CD4-positive, alpha-beta T cell (primary cell): ENCODE measurements at regions not wholly inside any gene's neighbourhood (a gene's known extent, or its start where the extent isn't known, plus 50 kb on each side); places are given as distances from the start of the nearest gene placed in this dataset.

Source experiments
- ATAC-seq: fragments of 200-7000 bp; cut with Tn5 transposase; one replicate; pipeline ENCODE4 v1.10.0; 2022; ENCODE audit warnings: mild to moderate bottlenecking; ENCODE audit not compliant: poor library complexity
- CTCF ChIA-PET: fragments of 350-600 bp; sonication (Branson Sonifier 250); formaldehyde crosslinking; loops from one replicate; lab custom pipeline; 2021; ENCODE audit warnings: antibody characterized with exemption, inconsistent platforms; lab: Charles Lee
- POLR2A ChIA-PET: fragments of 350-600 bp; sonication (Branson Sonifier 250); formaldehyde crosslinking; loops from one replicate; lab custom pipeline; 2021; ENCODE audit warnings: antibody characterized with exemption, inconsistent platforms; lab: Charles Lee
- DNase-seq, 14 experiments: peaks; one replicate each; pipeline ENCODE4 v3.0.0-alpha.2; 2013 to 2020; ENCODE audit warnings: mixed read lengths in 2 of 14
- H3K27ac ChIP-seq, 2 donors: one replicate each; pipeline versions ENCODE4 v1.5.1 to v1.7.0; 2013; ENCODE audit warnings: low read length in 2 of 2, low read depth in 1 of 2, mild to moderate bottlenecking in 1 of 2
- H3K27me3 ChIP-seq, 2 experiments: 1 replicate in 1 of 2; 2 replicates in 1 of 2; pipeline versions ENCODE4 v1.6.1 to v1.7.0; 2013; ENCODE audit warnings: low read length in 2 of 2, control low read depth in 1 of 2, mild to moderate bottlenecking in 1 of 2, moderate library complexity in 1 of 2; ENCODE audit not compliant: insufficient read depth in 2 of 2, control insufficient read depth in 1 of 2
- H3K36me3 ChIP-seq: one replicate; pipeline ENCODE4 v1.6.1; 2013; ENCODE audit warnings: low read length, control low read depth; ENCODE audit not compliant: insufficient read depth
- H3K4me1 ChIP-seq: one replicate; pipeline ENCODE4 v1.6.1; 2013; ENCODE audit warnings: low read length, control low read depth; ENCODE audit not compliant: insufficient read depth
- H3K4me3 ChIP-seq: one replicate; pipeline ENCODE4 v1.5.1; 2013; ENCODE audit warnings: mild to moderate bottlenecking, low read length, moderate library complexity
- H3K9me3 ChIP-seq, 2 experiments: 1 replicate in 1 of 2; 2 replicates in 1 of 2; pipeline versions ENCODE4 v1.6.1 to v1.7.0; 2013; ENCODE audit warnings: low read length in 2 of 2, mild to moderate bottlenecking in 2 of 2, control low read depth in 1 of 2, moderate library complexity in 1 of 2; ENCODE audit not compliant: control insufficient read depth in 1 of 2, insufficient read depth in 1 of 2
- H3K27ac Mint-ChIP-seq: one replicate; pipeline ENCODE4 v1.8.0; 2020; ENCODE audit warnings: mixed read lengths
- H3K27me3 Mint-ChIP-seq: one replicate; pipeline ENCODE4 v1.8.0; 2021; ENCODE audit warnings: mixed read lengths
- H3K36me3 Mint-ChIP-seq: one replicate; pipeline ENCODE4 v1.8.0; 2021; ENCODE audit warnings: low read depth, mixed read lengths
- H3K4me1 Mint-ChIP-seq: one replicate; pipeline ENCODE4 v1.8.0; 2021; ENCODE audit warnings: low read depth, mixed read lengths
- H3K4me3 Mint-ChIP-seq: one replicate; pipeline ENCODE4 v1.8.0; 2020; ENCODE audit warnings: mild to moderate bottlenecking, mixed read lengths
- H3K9me3 Mint-ChIP-seq: one replicate; pipeline ENCODE4 v1.8.0; 2020; ENCODE audit warnings: mixed read lengths
- intact Hi-C, 2 experiments: fragments of 100-400 bp; cut with DNase I in 1 of 2; cut with micrococcal nuclease in 1 of 2; formaldehyde crosslinking; loops; one replicate each; pipeline versions ENCODE4 v1.15.1 to v1.9.0; 2023 to 2025; cut with DNase I, micrococcal nuclease
- TF ChIP-seq, protein P1 (sequence below): fragments of 200-600 bp; IDR thresholded peaks from one replicate; pipeline ENCODE4 v1.8.0; 2022; ENCODE audit warnings: antibody characterized with exemption, mild to moderate bottlenecking

DNA sequence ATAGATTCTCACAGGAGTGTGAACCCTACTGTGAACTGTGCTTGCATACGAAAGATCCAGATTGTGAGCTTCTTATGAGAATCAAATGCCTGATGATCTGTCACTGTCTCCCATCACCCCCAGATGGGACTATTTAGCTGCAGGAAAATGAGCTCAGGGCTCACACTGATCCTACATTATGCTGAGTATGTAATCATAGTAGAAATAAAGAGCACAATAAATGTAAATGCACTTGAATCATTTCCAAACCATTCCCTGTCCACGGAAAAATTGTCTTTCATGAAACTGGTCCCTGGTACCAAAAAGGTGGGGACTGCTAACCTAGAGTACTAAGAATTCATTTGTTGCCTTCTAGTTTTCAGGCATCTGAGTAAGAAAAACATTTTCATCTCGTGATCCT is 1215.8 kb upstream of the TMEM132C start:
- ATAC-seq = no peak
- Histone ChIP-seq H3K4me1 (no peaks in the 10 kb centered on the region), H3K27ac (no peak overlapping the region), H3K36me3 (no peaks in the 10 kb centered on the region), H3K9me3 (no peaks in the 10 kb centered on the region), H3K4me3 (no peak overlapping the region), H3K27me3 (no peaks in the 10 kb centered on the region)
- H3K4me3 Mint-ChIP-seq = no peak overlapping the region
- ChIA-PET CTCF (no interaction called here), POLR2A (no interaction called here)
- H3K27ac Mint-ChIP-seq = no peak overlapping the region
- intact Hi-C loops = no loop called here
- TF ChIP-seq, protein P1, sequence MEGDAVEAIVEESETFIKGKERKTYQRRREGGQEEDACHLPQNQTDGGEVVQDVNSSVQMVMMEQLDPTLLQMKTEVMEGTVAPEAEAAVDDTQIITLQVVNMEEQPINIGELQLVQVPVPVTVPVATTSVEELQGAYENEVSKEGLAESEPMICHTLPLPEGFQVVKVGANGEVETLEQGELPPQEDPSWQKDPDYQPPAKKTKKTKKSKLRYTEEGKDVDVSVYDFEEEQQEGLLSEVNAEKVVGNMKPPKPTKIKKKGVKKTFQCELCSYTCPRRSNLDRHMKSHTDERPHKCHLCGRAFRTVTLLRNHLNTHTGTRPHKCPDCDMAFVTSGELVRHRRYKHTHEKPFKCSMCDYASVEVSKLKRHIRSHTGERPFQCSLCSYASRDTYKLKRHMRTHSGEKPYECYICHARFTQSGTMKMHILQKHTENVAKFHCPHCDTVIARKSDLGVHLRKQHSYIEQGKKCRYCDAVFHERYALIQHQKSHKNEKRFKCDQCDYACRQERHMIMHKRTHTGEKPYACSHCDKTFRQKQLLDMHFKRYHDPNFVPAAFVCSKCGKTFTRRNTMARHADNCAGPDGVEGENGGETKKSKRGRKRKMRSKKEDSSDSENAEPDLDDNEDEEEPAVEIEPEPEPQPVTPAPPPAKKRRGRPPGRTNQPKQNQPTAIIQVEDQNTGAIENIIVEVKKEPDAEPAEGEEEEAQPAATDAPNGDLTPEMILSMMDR = no peak
- no peaks in the 10 kb centered on the region for H3K27me3 Mint-ChIP-seq
- H3K4me1 Mint-ChIP-seq = no peaks in the 10 kb centered on the region
- peaks cover 2% of the 10 kb centered on the region for H3K9me3 Mint-ChIP-seq
- no peak for DNase-seq
- no peaks in the 10 kb centered on the region for H3K36me3 Mint-ChIP-seq

DNA sequence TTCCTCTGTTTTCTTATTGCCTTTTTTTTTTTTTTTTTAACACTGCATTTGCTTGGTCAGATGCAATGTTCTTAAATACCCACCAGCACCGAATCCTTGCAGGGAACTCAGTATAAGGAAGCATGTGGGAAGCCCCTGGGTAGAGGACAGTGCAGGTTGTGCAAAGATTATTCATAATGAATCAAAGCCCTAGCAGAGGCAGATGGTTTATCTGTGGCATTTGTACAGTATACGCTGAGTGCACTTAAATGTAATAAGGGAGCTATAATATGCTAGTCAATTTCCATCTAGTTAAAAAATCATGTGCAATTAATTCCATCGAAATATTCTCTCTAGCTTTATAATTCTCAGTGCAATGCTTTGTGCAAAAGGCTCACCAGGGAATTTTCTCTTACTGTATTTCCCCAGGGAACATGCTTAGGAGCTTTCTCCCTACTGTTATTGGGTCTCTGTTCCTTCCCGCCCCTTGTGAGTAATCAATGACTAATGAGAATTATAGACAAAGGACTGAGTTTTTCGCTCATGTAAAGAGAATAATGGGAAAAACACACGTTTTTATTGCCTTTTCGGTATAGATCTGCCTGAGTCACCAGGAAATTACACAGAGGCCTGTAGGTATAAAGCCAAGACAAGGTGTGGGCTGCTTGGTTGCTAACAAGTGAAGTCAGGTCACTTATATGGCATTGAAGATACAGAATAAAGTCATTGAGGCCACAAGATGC is 1214.3 kb upstream of the TMEM132C start:
- POLR2A ChIA-PET = no interaction called here
- Mint-ChIP-seq H3K27me3 (no peaks in the 10 kb centered on the region), H3K9me3 (peaks cover 2% of the 10 kb centered on the region), H3K36me3 (no peaks in the 10 kb centered on the region), H3K4me1 (no peaks in the 10 kb centered on the region), H3K27ac (no peak overlapping the region), H3K4me3 (no peak overlapping the region)
- H3K27me3 ChIP-seq = no peaks in the 10 kb centered on the region
- CTCF ChIA-PET = no interaction called here
- no peak for ATAC-seq
- no peaks in the 10 kb centered on the region for H3K4me1 ChIP-seq
- H3K9me3 ChIP-seq = no peaks in the 10 kb centered on the region
- TF ChIP-seq, protein P1 = no peak
- H3K4me3 ChIP-seq = no peak overlapping the region
- no peaks in the 10 kb centered on the region for H3K36me3 ChIP-seq
- intact Hi-C loops = no loop called here
- no peak overlapping the region for H3K27ac ChIP-seq
- no peak for DNase-seq

DNA sequence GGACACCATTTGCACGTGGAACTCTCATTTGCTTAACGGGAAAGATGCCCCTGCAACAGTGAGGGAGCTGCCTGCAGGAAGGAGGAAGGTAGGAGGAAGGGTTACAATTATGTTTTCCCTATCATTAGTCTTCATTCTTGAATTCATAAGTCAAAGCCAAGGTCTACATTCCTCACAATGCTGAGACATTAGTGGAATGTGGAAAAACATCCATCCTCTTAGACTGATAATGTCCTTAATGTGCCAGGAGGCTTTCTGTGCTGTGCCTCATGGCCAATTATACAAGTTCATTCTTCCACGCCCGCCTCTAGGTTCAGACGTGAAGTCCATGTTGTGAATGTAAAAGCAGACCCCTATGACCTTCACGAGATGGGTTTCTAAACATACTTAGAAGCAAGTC is 1212.4 kb upstream of the TMEM132C start:
- Histone ChIP-seq H3K27me3 (no peaks in the 10 kb centered on the region), H3K4me3 (no peak overlapping the region), H3K4me1 (no peaks in the 10 kb centered on the region), H3K36me3 (no peaks in the 10 kb centered on the region), H3K27ac (no peak overlapping the region), H3K9me3 (no peaks in the 10 kb centered on the region)
- Mint-ChIP-seq H3K4me1 (no peaks in the 10 kb centered on the region), H3K4me3 (no peak overlapping the region), H3K27me3 (no peaks in the 10 kb centered on the region), H3K27ac (no peak overlapping the region), H3K36me3 (no peaks in the 10 kb centered on the region), H3K9me3 (no peaks in the 10 kb centered on the region)
- ChIA-PET POLR2A (no interaction called here), CTCF (no interaction called here)
- TF ChIP-seq, protein P1 = no peak
- ATAC-seq (no peak), DNase-seq (no peak)
- intact Hi-C loops = no loop called here
